ENCODE measurements at regions not wholly inside any gene's neighbourhood (a gene's known extent, or its start where the extent isn't known, plus 50 kb on each side); places are given as distances from the start of the nearest gene placed in this dataset.
"Not testable (repeated sequence)": the region's sequence is repeated elsewhere in the genome, so short reads cannot be mapped to it uniquely, and the experiment has no call there.

DNA sequence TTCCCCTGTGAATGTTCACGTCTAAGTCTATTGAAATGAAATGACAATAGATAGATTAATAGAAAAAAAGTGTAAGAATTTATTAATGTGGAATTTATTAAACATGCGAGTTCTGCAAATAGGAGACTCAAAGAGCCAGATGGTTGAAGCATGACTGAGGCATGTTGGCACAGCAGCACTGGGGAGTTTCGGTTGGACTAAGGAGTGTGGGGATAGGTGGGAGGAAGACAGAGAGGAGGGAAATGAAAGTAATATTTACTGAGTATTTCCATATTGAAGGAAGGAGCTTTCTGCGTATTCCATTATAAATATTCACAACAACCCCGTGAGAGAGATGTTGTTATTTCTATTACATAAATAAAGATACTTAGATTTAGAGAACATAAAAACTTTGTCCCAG, 79.5 kb upstream of the ZNF644 start:
- no peaks in the 10 kb centered on the region for H3K36me3 ChIP-seq (ENCODE audit: control insufficient read depth, insufficient read depth, low read length)
- H3K27me3 ChIP-seq (ENCODE audit: control insufficient read depth, insufficient read depth, low read length): no peaks in the 10 kb centered on the region
- H4K20me1 ChIP-seq (ENCODE audit: control insufficient read depth, extremely low read depth, insufficient read depth, low read length): no peaks in the 10 kb centered on the region
- H3K27ac ChIP-seq (ENCODE audit: insufficient read depth, low read length): no peak overlapping the region
- no peak overlapping the region for H3K4me3 ChIP-seq (replicated peaks in 1 of 4; ENCODE audit: control extremely low read depth in 1 of 4, insufficient read depth in 1 of 4, low read depth in 3 of 4, low read length in 4 of 4)
- no peak overlapping the region for H2AFZ ChIP-seq (ENCODE audit: low read length)
- H3K79me2 ChIP-seq (ENCODE audit: control insufficient read depth, insufficient read depth, low read length): no peaks in the 10 kb centered on the region
- no peaks in the 10 kb centered on the region for H3K9me3 ChIP-seq (ENCODE audit: control insufficient read depth, insufficient read depth, low read depth, low read length)
- no peaks in the 10 kb centered on the region for H3K4me1 ChIP-seq (ENCODE audit: control insufficient read depth, extremely low read depth, insufficient read depth, low read length)
- H3K4me2 ChIP-seq (ENCODE audit: extremely low read depth, insufficient read depth, low read length): no peak overlapping the region
- H3K9ac ChIP-seq (ENCODE audit: insufficient read depth, low read length): no peak overlapping the region
- no peak for TF ChIP-seq EZH2 (IDR thresholded peaks at IDR 0.05; ENCODE audit: low read length, missing control alignments)
- TF ChIP-seq, protein P1, sequence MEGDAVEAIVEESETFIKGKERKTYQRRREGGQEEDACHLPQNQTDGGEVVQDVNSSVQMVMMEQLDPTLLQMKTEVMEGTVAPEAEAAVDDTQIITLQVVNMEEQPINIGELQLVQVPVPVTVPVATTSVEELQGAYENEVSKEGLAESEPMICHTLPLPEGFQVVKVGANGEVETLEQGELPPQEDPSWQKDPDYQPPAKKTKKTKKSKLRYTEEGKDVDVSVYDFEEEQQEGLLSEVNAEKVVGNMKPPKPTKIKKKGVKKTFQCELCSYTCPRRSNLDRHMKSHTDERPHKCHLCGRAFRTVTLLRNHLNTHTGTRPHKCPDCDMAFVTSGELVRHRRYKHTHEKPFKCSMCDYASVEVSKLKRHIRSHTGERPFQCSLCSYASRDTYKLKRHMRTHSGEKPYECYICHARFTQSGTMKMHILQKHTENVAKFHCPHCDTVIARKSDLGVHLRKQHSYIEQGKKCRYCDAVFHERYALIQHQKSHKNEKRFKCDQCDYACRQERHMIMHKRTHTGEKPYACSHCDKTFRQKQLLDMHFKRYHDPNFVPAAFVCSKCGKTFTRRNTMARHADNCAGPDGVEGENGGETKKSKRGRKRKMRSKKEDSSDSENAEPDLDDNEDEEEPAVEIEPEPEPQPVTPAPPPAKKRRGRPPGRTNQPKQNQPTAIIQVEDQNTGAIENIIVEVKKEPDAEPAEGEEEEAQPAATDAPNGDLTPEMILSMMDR (conservative IDR thresholded peaks at IDR 0.05 in 1 of 2, IDR thresholded peaks at IDR 0.05 in 1 of 2; ENCODE audit: low read depth in 1 of 2, low read length in 2 of 2): no peak
- DNase-seq (ENCODE audit: low read depth in 2 of 2): no peak

GRCh38 chr1:91099746-91100621, 78.1 kb upstream of the ZNF644 start:
- DNase-seq (ENCODE audit: low read depth in 2 of 2): peak in 1 of 2 donors; percentile 29
- Histone ChIP-seq H3K79me2 (ENCODE audit: control insufficient read depth, insufficient read depth, low read length) (no peaks in the 10 kb centered on the region), H3K36me3 (ENCODE audit: control insufficient read depth, insufficient read depth, low read length) (no peaks in the 10 kb centered on the region), H3K4me3 (replicated peaks in 1 of 4; ENCODE audit: control extremely low read depth in 1 of 4, insufficient read depth in 1 of 4, low read depth in 3 of 4, low read length in 4 of 4) (no peak overlapping the region), H3K9ac (ENCODE audit: insufficient read depth, low read length) (no peak overlapping the region), H4K20me1 (ENCODE audit: control insufficient read depth, extremely low read depth, insufficient read depth, low read length) (no peaks in the 10 kb centered on the region), H3K27me3 (ENCODE audit: control insufficient read depth, insufficient read depth, low read length) (no peaks in the 10 kb centered on the region), H2AFZ (ENCODE audit: low read length) (no peak overlapping the region), H3K4me2 (ENCODE audit: extremely low read depth, insufficient read depth, low read length) (no peak overlapping the region), H3K27ac (ENCODE audit: insufficient read depth, low read length) (no peak overlapping the region), H3K9me3 (ENCODE audit: control insufficient read depth, insufficient read depth, low read depth, low read length) (no peaks in the 10 kb centered on the region), H3K4me1 (ENCODE audit: control insufficient read depth, extremely low read depth, insufficient read depth, low read length) (no peaks in the 10 kb centered on the region)
- TF ChIP-seq EZH2 (IDR thresholded peaks at IDR 0.05; ENCODE audit: low read length, missing control alignments): no peak
- TF ChIP-seq, protein P1 (conservative IDR thresholded peaks at IDR 0.05 in 1 of 2, IDR thresholded peaks at IDR 0.05 in 1 of 2; ENCODE audit: low read depth in 1 of 2, low read length in 2 of 2): no peak

GRCh38 chr1:91098299-91098906, 76.6 kb upstream of the ZNF644 start:
- TF ChIP-seq, protein P1 (conservative IDR thresholded peaks at IDR 0.05 in 1 of 2, IDR thresholded peaks at IDR 0.05 in 1 of 2; ENCODE audit: low read depth in 1 of 2, low read length in 2 of 2): no peak
- TF ChIP-seq EZH2 (IDR thresholded peaks at IDR 0.05; ENCODE audit: low read length, missing control alignments): no peak

DNA sequence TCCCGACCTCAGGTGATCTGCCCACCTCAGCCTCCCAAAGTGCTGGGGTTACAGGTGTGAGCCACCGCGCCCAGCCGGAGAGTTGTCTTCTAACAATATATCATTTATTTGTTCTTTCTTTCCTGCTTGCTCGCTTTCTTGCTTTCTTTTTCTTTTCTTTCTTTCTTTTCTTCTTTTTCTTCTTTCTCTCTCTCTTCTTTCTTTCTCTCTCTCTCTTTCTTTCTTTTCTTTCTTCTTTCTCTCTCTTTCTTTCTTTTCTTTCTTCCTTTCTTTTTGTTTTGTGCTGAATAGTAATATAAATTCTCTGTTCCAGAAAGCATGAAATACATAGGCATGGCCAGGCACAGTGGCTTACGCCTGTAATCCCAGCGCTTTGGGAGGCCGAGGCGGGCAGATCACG, 73.5 kb upstream of the ZNF644 start:
- H3K79me2 ChIP-seq (ENCODE audit: control insufficient read depth, insufficient read depth, low read length); H2AFZ ChIP-seq (ENCODE audit: low read length); H4K20me1 ChIP-seq (ENCODE audit: control insufficient read depth, extremely low read depth, insufficient read depth, low read length); H3K4me2 ChIP-seq (ENCODE audit: extremely low read depth, insufficient read depth, low read length); DNase-seq (ENCODE audit: low read depth in 2 of 2); H3K27ac ChIP-seq (ENCODE audit: insufficient read depth, low read length); H3K4me3 ChIP-seq (replicated peaks in 1 of 4; ENCODE audit: control extremely low read depth in 1 of 4, insufficient read depth in 1 of 4, low read depth in 3 of 4, low read length in 4 of 4); H3K36me3 ChIP-seq (ENCODE audit: control insufficient read depth, insufficient read depth, low read length); H3K27me3 ChIP-seq (ENCODE audit: control insufficient read depth, insufficient read depth, low read length); H3K4me1 ChIP-seq (ENCODE audit: control insufficient read depth, extremely low read depth, insufficient read depth, low read length); H3K9me3 ChIP-seq (ENCODE audit: control insufficient read depth, insufficient read depth, low read depth, low read length); H3K9ac ChIP-seq (ENCODE audit: insufficient read depth, low read length): not testable (repeated sequence)

More at GRCh38 chr1:91098299-91098906, 76.6 kb upstream of the ZNF644 start:
- no peak overlapping the region for H3K4me3 ChIP-seq (replicated peaks in 1 of 4; ENCODE audit: control extremely low read depth in 1 of 4, insufficient read depth in 1 of 4, low read depth in 3 of 4, low read length in 4 of 4)
- H3K9me3 ChIP-seq (ENCODE audit: control insufficient read depth, insufficient read depth, low read depth, low read length): no peaks in the 10 kb centered on the region
- H3K27me3 ChIP-seq (ENCODE audit: control insufficient read depth, insufficient read depth, low read length): no peaks in the 10 kb centered on the region
- H3K4me1 ChIP-seq (ENCODE audit: control insufficient read depth, extremely low read depth, insufficient read depth, low read length): no peaks in the 10 kb centered on the region
- H3K27ac ChIP-seq (ENCODE audit: insufficient read depth, low read length): no peak overlapping the region
- DNase-seq (ENCODE audit: low read depth in 2 of 2): peak in 1 of 2 donors; percentile 10
- H3K9ac ChIP-seq (ENCODE audit: insufficient read depth, low read length): no peak overlapping the region
- H2AFZ ChIP-seq (ENCODE audit: low read length): no peak overlapping the region
- H3K36me3 ChIP-seq (ENCODE audit: control insufficient read depth, insufficient read depth, low read length): no peaks in the 10 kb centered on the region
- H3K4me2 ChIP-seq (ENCODE audit: extremely low read depth, insufficient read depth, low read length): no peak overlapping the region
- no peaks in the 10 kb centered on the region for H3K79me2 ChIP-seq (ENCODE audit: control insufficient read depth, insufficient read depth, low read length)
- no peaks in the 10 kb centered on the region for H4K20me1 ChIP-seq (ENCODE audit: control insufficient read depth, extremely low read depth, insufficient read depth, low read length)

All from fibroblast of lung (primary cell).